MCF 10A (cell line): ENCODE measurements at regions not wholly inside any gene's neighbourhood (a gene's known extent, or its start where the extent isn't known, plus 50 kb on each side); places are given as distances from the start of the nearest gene placed in this dataset.

Experiments used
- BruUV-seq: library from RNA; stranded (reverse); fragments of 400-500 nt; replicated peaks from 2 replicates; lab custom pipeline; 2021; lab: Mats Ljungman, UMichigan
- CTCF ChIA-PET: fragments of 300-600 bp; sonication (Branson Sonifier 250); formaldehyde crosslinking; extraction: SDS; loops from one replicate; lab custom pipeline; 2021; ENCODE audit warnings: antibody characterized with exemption, inconsistent platforms; lab: Yijun Ruan, JAX
- POLR2A ChIA-PET: fragments of 300-600, 350-650 bp; sonication (Branson Sonifier 250); formaldehyde crosslinking; extraction: SDS; loops from one replicate; lab custom pipeline; 2020; ENCODE audit warnings: antibody characterized with exemption, inconsistent platforms; lab: Yijun Ruan, JAX
- DNase-seq: peaks from one replicate; pipeline ENCODE4 v3.0.0-alpha.2; 2018; ENCODE audit not compliant: unreplicated experiment
- H3K27ac Mint-ChIP-seq: one replicate; pipeline ENCODE4 v1.8.0; 2022; ENCODE audit warnings: mild to moderate bottlenecking, low read depth, mixed read lengths; ENCODE audit not compliant: unreplicated experiment
- H3K27me3 Mint-ChIP-seq: one replicate; pipeline ENCODE4 v1.8.0; 2022; ENCODE audit warnings: mixed read lengths; ENCODE audit not compliant: insufficient read depth, unreplicated experiment
- H3K36me3 Mint-ChIP-seq: one replicate; pipeline ENCODE4 v1.8.0; 2022; ENCODE audit warnings: mild to moderate bottlenecking, moderate library complexity, mixed read lengths; ENCODE audit not compliant: insufficient read depth, unreplicated experiment
- H3K4me1 Mint-ChIP-seq: one replicate; pipeline ENCODE4 v1.8.0; 2022; ENCODE audit warnings: mixed read lengths; ENCODE audit not compliant: insufficient read depth, unreplicated experiment
- H3K4me3 Mint-ChIP-seq: one replicate; pipeline ENCODE4 v1.8.0; 2022; ENCODE audit warnings: mild to moderate bottlenecking, moderate library complexity, mixed read lengths; ENCODE audit not compliant: unreplicated experiment
- H3K9me3 Mint-ChIP-seq: one replicate; pipeline ENCODE4 v1.8.0; 2022; ENCODE audit warnings: mixed read lengths; ENCODE audit not compliant: unreplicated experiment
- intact Hi-C: fragments of 100-400 bp; cut with micrococcal nuclease; formaldehyde crosslinking; loops from 2 replicates; pipeline ENCODE4 v1.14.1; 2022
- TF ChIP-seq, protein P1 (sequence below): fragments of 200-600 bp; IDR thresholded peaks from one replicate; pipeline ENCODE4 v1.8.0; 2022; ENCODE audit warnings: antibody characterized with exemption, mild to moderate bottlenecking; ENCODE audit not compliant: unreplicated experiment

DNA sequence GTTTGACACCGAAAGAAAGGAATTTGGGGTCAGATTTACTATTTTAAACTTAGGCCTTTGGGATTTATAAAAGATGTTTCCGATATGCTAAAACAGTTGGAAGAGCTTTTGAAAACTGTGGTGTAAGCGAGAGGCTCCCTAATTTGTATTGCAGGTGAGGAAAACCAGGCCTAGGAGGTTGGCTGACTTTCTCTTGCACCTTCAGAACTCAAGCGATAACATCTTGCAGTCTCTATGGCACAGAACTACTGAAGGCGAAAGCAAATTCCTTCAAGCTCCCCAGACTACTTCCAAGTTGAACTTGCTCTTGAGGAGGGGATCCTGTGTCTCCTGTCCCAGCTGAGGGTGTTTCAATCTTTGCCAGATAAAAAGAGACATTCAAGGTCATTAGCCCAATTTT lies 685.7 kb downstream of the ADGRL2 start:
- H3K27ac Mint-ChIP-seq, result no peak overlapping the region
- intact Hi-C loops, result no loop called here
- no peak overlapping the region for H3K4me3 Mint-ChIP-seq
- TF ChIP-seq, protein P1, sequence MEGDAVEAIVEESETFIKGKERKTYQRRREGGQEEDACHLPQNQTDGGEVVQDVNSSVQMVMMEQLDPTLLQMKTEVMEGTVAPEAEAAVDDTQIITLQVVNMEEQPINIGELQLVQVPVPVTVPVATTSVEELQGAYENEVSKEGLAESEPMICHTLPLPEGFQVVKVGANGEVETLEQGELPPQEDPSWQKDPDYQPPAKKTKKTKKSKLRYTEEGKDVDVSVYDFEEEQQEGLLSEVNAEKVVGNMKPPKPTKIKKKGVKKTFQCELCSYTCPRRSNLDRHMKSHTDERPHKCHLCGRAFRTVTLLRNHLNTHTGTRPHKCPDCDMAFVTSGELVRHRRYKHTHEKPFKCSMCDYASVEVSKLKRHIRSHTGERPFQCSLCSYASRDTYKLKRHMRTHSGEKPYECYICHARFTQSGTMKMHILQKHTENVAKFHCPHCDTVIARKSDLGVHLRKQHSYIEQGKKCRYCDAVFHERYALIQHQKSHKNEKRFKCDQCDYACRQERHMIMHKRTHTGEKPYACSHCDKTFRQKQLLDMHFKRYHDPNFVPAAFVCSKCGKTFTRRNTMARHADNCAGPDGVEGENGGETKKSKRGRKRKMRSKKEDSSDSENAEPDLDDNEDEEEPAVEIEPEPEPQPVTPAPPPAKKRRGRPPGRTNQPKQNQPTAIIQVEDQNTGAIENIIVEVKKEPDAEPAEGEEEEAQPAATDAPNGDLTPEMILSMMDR, result no peak
- peaks cover 9% of the 10 kb centered on the region for H3K4me1 Mint-ChIP-seq
- no peaks in the 10 kb centered on the region for H3K36me3 Mint-ChIP-seq
- ChIA-PET POLR2A (no interaction called here), CTCF (interaction anchor here (0.7 kb wide), 1 partner anchor 189 kb away, joined by 7 read pairs; no protein-coding TSS in a partner anchor)
- no TSS peak for BruUV-seq
- H3K27me3 Mint-ChIP-seq, result no peaks in the 10 kb centered on the region
- H3K9me3 Mint-ChIP-seq, result no peaks in the 10 kb centered on the region
- no peak for DNase-seq

DNA sequence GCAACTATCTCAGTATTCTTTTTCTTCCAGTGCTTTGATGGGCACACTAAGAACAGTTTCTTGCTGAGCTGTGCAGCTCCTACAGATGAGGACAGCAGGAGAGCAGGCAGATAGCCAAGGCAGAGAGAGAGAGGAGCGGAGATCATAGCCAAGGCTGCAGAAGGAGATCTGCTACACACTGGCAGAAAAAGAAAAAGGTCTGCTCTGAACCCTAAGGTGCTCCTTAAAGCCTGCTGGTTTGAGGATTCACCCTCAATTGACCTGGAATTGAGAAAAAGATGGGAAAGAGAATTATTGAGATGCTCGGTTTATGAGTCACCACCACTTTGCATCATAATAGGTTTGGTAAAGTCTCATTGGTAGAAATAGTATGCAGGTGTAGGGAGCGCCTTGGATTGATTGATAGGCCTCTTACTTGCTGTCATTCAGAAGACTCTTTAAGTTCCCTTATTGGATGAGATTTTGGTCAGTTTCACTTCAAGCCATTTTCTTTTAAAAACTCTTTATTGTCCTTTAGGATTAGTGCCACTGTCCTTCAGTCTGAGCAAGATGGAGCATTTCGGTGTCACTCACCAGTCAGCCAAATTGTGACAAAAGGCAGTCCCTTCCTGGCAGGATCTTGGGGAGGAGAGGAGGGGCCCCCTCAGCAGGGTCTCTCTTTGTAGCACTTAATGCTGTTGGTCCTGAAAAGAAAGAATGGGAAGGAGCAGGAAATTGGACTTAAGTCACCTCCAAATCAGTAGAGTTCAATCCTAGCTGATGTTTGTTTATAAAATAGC lies 685.0 kb downstream of the ADGRL2 start:
- TF ChIP-seq, protein P1, result no peak
- Mint-ChIP-seq H3K4me1 (peaks cover 9% of the 10 kb centered on the region), H3K27ac (no peak overlapping the region), H3K36me3 (no peaks in the 10 kb centered on the region), H3K9me3 (no peaks in the 10 kb centered on the region), H3K27me3 (no peaks in the 10 kb centered on the region), H3K4me3 (no peak overlapping the region)
- peak; percentile 45 for DNase-seq
- POLR2A ChIA-PET, result no interaction called here
- BruUV-seq, result no TSS peak
- CTCF ChIA-PET, result interaction anchor here (0.8 kb wide), 1 partner anchor 1078 kb away, joined by 3 read pairs; no protein-coding TSS in a partner anchor
- intact Hi-C loops, result no loop called here

DNA sequence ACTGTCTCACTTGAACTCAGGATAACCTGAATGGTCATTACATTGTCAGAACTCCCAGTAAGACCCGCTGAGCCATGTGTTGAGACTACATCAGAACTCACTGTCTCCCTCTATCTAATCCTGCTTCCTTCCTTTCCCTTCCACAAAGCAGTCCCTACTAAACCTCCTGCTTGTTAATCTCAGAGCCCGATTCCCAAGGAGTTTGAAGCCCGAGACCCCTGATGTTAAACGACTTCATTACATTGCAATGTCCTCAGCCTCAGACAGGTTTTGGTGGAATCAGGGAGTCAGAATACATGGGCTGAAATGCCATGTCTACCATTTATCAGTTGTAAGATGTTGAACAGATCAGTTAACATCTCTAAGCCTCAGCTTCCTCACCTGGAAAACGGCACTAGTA lies 682.4 kb downstream of the ADGRL2 start:
- H3K27ac Mint-ChIP-seq, result no peak overlapping the region
- H3K4me3 Mint-ChIP-seq, result no peak overlapping the region
- no peaks in the 10 kb centered on the region for H3K9me3 Mint-ChIP-seq
- H3K27me3 Mint-ChIP-seq, result no peaks in the 10 kb centered on the region
- TF ChIP-seq, protein P1, result no peak
- no peaks in the 10 kb centered on the region for H3K36me3 Mint-ChIP-seq
- no TSS peak for BruUV-seq
- DNase-seq, result no peak
- intact Hi-C loops, result no loop called here
- CTCF ChIA-PET, result interaction anchor here (0.6 kb wide), 1 partner anchor 463 kb away, joined by 3 read pairs; no protein-coding TSS in a partner anchor
- H3K4me1 Mint-ChIP-seq, result peaks cover 9% of the 10 kb centered on the region
- POLR2A ChIA-PET, result no interaction called here

DNA sequence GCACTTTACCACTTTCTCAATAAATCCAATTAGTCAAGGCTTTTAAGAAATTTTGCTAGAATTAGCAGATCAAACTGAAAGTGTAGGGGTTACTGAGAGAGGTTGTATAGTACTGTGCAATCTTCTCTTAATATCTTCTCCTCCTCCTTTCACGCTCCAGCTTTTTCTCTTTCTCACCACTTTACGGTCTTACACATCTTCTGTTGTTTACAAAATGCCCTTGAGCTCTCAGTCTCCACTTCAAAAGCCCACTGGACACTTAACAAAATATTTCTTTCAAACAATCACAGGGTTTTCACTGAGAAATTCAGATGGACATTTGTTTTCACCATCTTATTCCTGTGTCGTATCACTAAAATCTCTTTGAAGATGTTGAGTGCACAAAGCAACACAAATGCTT lies 678.2 kb downstream of the ADGRL2 start:
- no TSS peak for BruUV-seq
- TF ChIP-seq, protein P1, result no peak
- Mint-ChIP-seq H3K36me3 (no peaks in the 10 kb centered on the region), H3K27ac (no peak overlapping the region), H3K4me1 (no peaks in the 10 kb centered on the region), H3K27me3 (no peaks in the 10 kb centered on the region), H3K9me3 (no peaks in the 10 kb centered on the region), H3K4me3 (no peak overlapping the region)
- ChIA-PET POLR2A (no interaction called here), CTCF (interaction anchor here (0.7 kb wide), 1 partner anchor 12 kb away, joined by 3 read pairs; no protein-coding TSS in a partner anchor)
- intact Hi-C loops, result no loop called here
- no peak for DNase-seq
